Mesenchymal stem cell (in vitro differentiated cells and primary cell): ENCODE measurements at regions not wholly inside any gene's neighbourhood (a gene's known extent, or its start where the extent isn't known, plus 50 kb on each side); places are given as distances from the start of the nearest gene placed in this dataset.

ENCODE experiments used
- DNase-seq: peaks from one replicate; pipeline ENCODE4 v3.0.0-alpha.2; 2013
- H2AFZ ChIP-seq: one replicate; pipeline ENCODE4 v1.6.1; 2013; ENCODE audit warnings: low read depth, mild to moderate bottlenecking, control low read depth, inconsistent platforms, low read length, moderate library complexity
- H2AK5ac ChIP-seq: 2 replicates; pipeline ENCODE4 v1.6.1; 2013; ENCODE audit warnings: low read length, moderate library complexity, mild to moderate bottlenecking, inconsistent platforms; ENCODE audit not compliant: severe bottlenecking
- H2BK120ac ChIP-seq: one replicate; pipeline ENCODE4 v1.6.1; 2013; ENCODE audit warnings: low read depth, mild to moderate bottlenecking, inconsistent platforms, low read length, moderate library complexity
- H2BK12ac ChIP-seq, 2 experiments: one replicate each; pipeline ENCODE4 v1.6.1; 2013; ENCODE audit warnings: inconsistent platforms in 2 of 2, low read length in 2 of 2, mild to moderate bottlenecking in 2 of 2, moderate library complexity in 2 of 2, control low read depth in 1 of 2
- H2BK15ac ChIP-seq: one replicate; pipeline ENCODE4 v1.6.1; 2013; ENCODE audit warnings: mild to moderate bottlenecking, low read depth, inconsistent platforms; ENCODE audit not compliant: poor library complexity, severe bottlenecking
- H2BK5ac ChIP-seq: 2 replicates; pipeline ENCODE4 v1.6.1; 2013; ENCODE audit warnings: low read depth, mild to moderate bottlenecking, low read length, control low read depth, inconsistent platforms; ENCODE audit not compliant: poor library complexity, severe bottlenecking
- H3K14ac ChIP-seq, 2 experiments: one replicate each; pipeline ENCODE4 v1.6.1; 2013; ENCODE audit warnings: inconsistent platforms in 2 of 2, low read length in 2 of 2, control low read depth in 1 of 2, mild to moderate bottlenecking in 1 of 2, moderate library complexity in 1 of 2
- H3K18ac ChIP-seq, 2 experiments: one replicate each; pipeline ENCODE4 v1.6.1; 2013; ENCODE audit warnings: inconsistent platforms in 2 of 2, low read length in 2 of 2, control low read depth in 1 of 2, low read depth in 1 of 2, mild to moderate bottlenecking in 1 of 2
- H3K23ac ChIP-seq, 2 experiments: one replicate each; pipeline ENCODE4 v1.6.1; 2013; ENCODE audit warnings: inconsistent platforms in 2 of 2, low read length in 2 of 2, mild to moderate bottlenecking in 2 of 2, moderate library complexity in 2 of 2, control low read depth in 1 of 2
- H3K27ac ChIP-seq: 2 replicates; pipeline ENCODE4 v1.5.1; 2013; ENCODE audit warnings: mild to moderate bottlenecking, moderate library complexity, low read length, control low read depth, inconsistent platforms; ENCODE audit not compliant: poor library complexity, severe bottlenecking
- H3K27me3 ChIP-seq, 2 experiments: 2 replicates each; pipeline versions ENCODE4 v1.6.1 to v1.7.0; 2013; ENCODE audit warnings: low read length in 2 of 2, mild to moderate bottlenecking in 2 of 2, moderate library complexity in 2 of 2, control low read depth in 1 of 2, inconsistent platforms in 1 of 2; ENCODE audit not compliant: control insufficient read depth in 1 of 2, insufficient read depth in 1 of 2
- H3K36me3 ChIP-seq, 2 experiments: 2 replicates each; pipeline versions ENCODE4 v1.6.1 to v1.7.0; 2013; ENCODE audit warnings: low read length in 2 of 2, control low read depth in 1 of 2, inconsistent platforms in 1 of 2, low read depth in 1 of 2, mild to moderate bottlenecking in 1 of 2; ENCODE audit not compliant: insufficient read depth in 2 of 2, control insufficient read depth in 1 of 2
- H3K4ac ChIP-seq, 2 experiments: one replicate each; pipeline ENCODE4 v1.6.1; 2013; ENCODE audit warnings: inconsistent platforms in 2 of 2, low read length in 2 of 2, mild to moderate bottlenecking in 2 of 2, moderate library complexity in 2 of 2, control low read depth in 1 of 2, low read depth in 1 of 2
- H3K4me1 ChIP-seq: 2 replicates; pipeline ENCODE4 v1.6.1; 2013; ENCODE audit warnings: low read depth, low read length, control low read depth; ENCODE audit not compliant: control insufficient read depth, insufficient read depth
- H3K4me2 ChIP-seq: 2 replicates; pipeline ENCODE4 v1.6.1; 2013; ENCODE audit warnings: low read length, mild to moderate bottlenecking, inconsistent platforms; ENCODE audit not compliant: poor library complexity, severe bottlenecking
- H3K4me3 ChIP-seq, 2 experiments: 2 replicates each; pipeline versions ENCODE4 v1.5.1 to v1.7.0; 2013; ENCODE audit warnings: low read length in 2 of 2, mild to moderate bottlenecking in 2 of 2, control low read depth in 1 of 2, low read depth in 1 of 2; ENCODE audit not compliant: insufficient read depth in 1 of 2
- H3K79me1 ChIP-seq: replicated peaks from 2 replicates; pipeline ENCODE4 v1.6.1; 2013; ENCODE audit warnings: mild to moderate bottlenecking, control low read depth, low read length, inconsistent platforms; ENCODE audit not compliant: poor library complexity, severe bottlenecking
- H3K9ac ChIP-seq: 2 replicates; pipeline ENCODE4 v1.7.0; 2013; ENCODE audit warnings: mild to moderate bottlenecking, low read length, moderate library complexity
- H3K9me3 ChIP-seq: 2 replicates; pipeline ENCODE4 v1.7.0; 2013; ENCODE audit warnings: mild to moderate bottlenecking, low read length; ENCODE audit not compliant: control insufficient read depth
- H4K8ac ChIP-seq: one replicate; pipeline ENCODE4 v1.6.1; 2013; ENCODE audit warnings: inconsistent platforms, mild to moderate bottlenecking, low read length, moderate library complexity
- H4K91ac ChIP-seq: one replicate; pipeline ENCODE4 v1.6.1; 2013; ENCODE audit warnings: mild to moderate bottlenecking, low read length, inconsistent platforms
- WGBS: methylation state at CpG from one replicate; pipeline ENCODE4 v1.1.7; 2013; ENCODE audit warnings: mixed read lengths; 5-methylcytosine and 5-hydroxymethylcytosine counted together

- no peaks in the 10 kb centered on the region for H3K27me3 ChIP-seq
- no peak overlapping the region for H3K18ac ChIP-seq
- H2BK5ac ChIP-seq: no peak overlapping the region
- no peak overlapping the region for H4K91ac ChIP-seq
- H2AFZ ChIP-seq: no peak overlapping the region
- no peak overlapping the region for H3K14ac ChIP-seq
- H2BK12ac ChIP-seq: no peak overlapping the region
- H3K4me3 ChIP-seq: no peak overlapping the region
- no peaks in the 10 kb centered on the region for H3K4me1 ChIP-seq
- H3K9me3 ChIP-seq: peaks cover 7% of the 10 kb centered on the region
- H3K9ac ChIP-seq: no peak overlapping the region
- no peak overlapping the region for H3K4me2 ChIP-seq
- H2BK15ac ChIP-seq: no peak overlapping the region
- H2BK120ac ChIP-seq: no peak overlapping the region
- 55% methylated on average over 2 of the region's 2 CpGs for WGBS
- no peak overlapping the region for H3K4ac ChIP-seq
- no peak overlapping the region for H2AK5ac ChIP-seq
- no peak for DNase-seq
- H3K27ac ChIP-seq: no peak overlapping the region
- no peak overlapping the region for H4K8ac ChIP-seq
- H3K79me1 ChIP-seq: no peaks in the 10 kb centered on the region
- H3K23ac ChIP-seq: no peak overlapping the region
- H3K36me3 ChIP-seq: no peaks in the 10 kb centered on the region
Observed at GRCh38 chr2:52501715-52502475, 1265.7 kb upstream of the CHAC2 start.

GRCh38 chr2:52500561-52500960, 1267.0 kb upstream of the CHAC2 start:
- Histone ChIP-seq H3K27me3 (no peaks in the 10 kb centered on the region), H2AFZ (no peak overlapping the region), H2BK5ac (no peak overlapping the region), H3K4me1 (no peaks in the 10 kb centered on the region), H2BK12ac (no peak overlapping the region), H3K14ac (no peak overlapping the region), H3K79me1 (no peaks in the 10 kb centered on the region), H3K23ac (no peak overlapping the region), H3K36me3 (no peaks in the 10 kb centered on the region), H3K9me3 (peaks cover 7% of the 10 kb centered on the region), H3K4me3 (no peak overlapping the region), H3K27ac (no peak overlapping the region), H4K8ac (no peak overlapping the region), H2BK15ac (no peak overlapping the region), H2AK5ac (no peak overlapping the region), H3K4ac (no peak overlapping the region), H4K91ac (no peak overlapping the region), H3K4me2 (no peak overlapping the region), H3K18ac (no peak overlapping the region), H2BK120ac (no peak overlapping the region), H3K9ac (no peak overlapping the region)
- 100% methylated on average over 1 of the region's 2 CpGs for WGBS
- no peak for DNase-seq

GRCh38 chr2:52498077-52498750, 1269.4 kb upstream of the CHAC2 start:
- Histone ChIP-seq H2BK5ac (no peak overlapping the region), H2AK5ac (no peak overlapping the region), H2BK15ac (no peak overlapping the region), H3K4me1 (no peaks in the 10 kb centered on the region), H2AFZ (no peak overlapping the region), H3K14ac (no peak overlapping the region), H3K4ac (no peak overlapping the region), H3K23ac (no peak overlapping the region), H2BK12ac (no peak overlapping the region), H3K36me3 (no peaks in the 10 kb centered on the region), H3K9me3 (peaks cover 3% of the 10 kb centered on the region), H4K91ac (no peak overlapping the region), H4K8ac (no peak overlapping the region), H3K4me2 (no peak overlapping the region), H3K27ac (no peak overlapping the region), H3K4me3 (no peak overlapping the region), H3K27me3 (no peaks in the 10 kb centered on the region), H3K79me1 (no peaks in the 10 kb centered on the region), H3K9ac (no peak overlapping the region), H2BK120ac (no peak overlapping the region), H3K18ac (no peak overlapping the region)
- WGBS: 83% methylated on average over 1 of the region's 3 CpGs
- DNase-seq: no peak

GRCh38 chr2:52495816-52496215, 1271.8 kb upstream of the CHAC2 start:
- H2BK120ac ChIP-seq: no peak overlapping the region
- no peak overlapping the region for H2BK12ac ChIP-seq
- no peak overlapping the region for H3K23ac ChIP-seq
- no peak overlapping the region for H3K4me2 ChIP-seq
- no peak for DNase-seq
- no peaks in the 10 kb centered on the region for H3K79me1 ChIP-seq
- H2BK5ac ChIP-seq: no peak overlapping the region
- no peak overlapping the region for H3K27ac ChIP-seq
- no peak overlapping the region for H2AFZ ChIP-seq
- H2AK5ac ChIP-seq: no peak overlapping the region
- no peak overlapping the region for H3K4me3 ChIP-seq
- no peak overlapping the region for H3K4ac ChIP-seq
- H3K18ac ChIP-seq: no peak overlapping the region
- H4K8ac ChIP-seq: no peak overlapping the region
- no peaks in the 10 kb centered on the region for H3K36me3 ChIP-seq
- H3K27me3 ChIP-seq: no peaks in the 10 kb centered on the region
- H4K91ac ChIP-seq: no peak overlapping the region
- no peak overlapping the region for H3K9ac ChIP-seq
- H2BK15ac ChIP-seq: no peak overlapping the region
- H3K4me1 ChIP-seq: no peaks in the 10 kb centered on the region
- H3K14ac ChIP-seq: no peak overlapping the region
- H3K9me3 ChIP-seq: peaks cover 14% of the 10 kb centered on the region
